GM23338 (cell line): ENCODE measurements at regions not wholly inside any gene's neighbourhood (a gene's known extent, or its start where the extent isn't known, plus 50 kb on each side); places are given as distances from the start of the nearest gene placed in this dataset.

Experiments
- ATAC-seq: fragments of 200-7000 bp; cut with Tn5 transposase; 3 replicates; pipeline ENCODE4 v1.9.1; 2020
- DNase-seq: peaks from one replicate; pipeline ENCODE4 v3.0.0-alpha.2; 2015; ENCODE audit warnings: low spot score
- H2AFZ ChIP-seq: fragments of 200-600 bp; sonication (generic); 2 replicates; pipeline ENCODE4 v1.8.0; 2016; ENCODE audit warnings: antibody characterized with exemption, mild to moderate bottlenecking, moderate library complexity
- H3F3A ChIP-seq: fragments of 200-600 bp; sonication (generic); replicated peaks from 2 replicates; pipeline ENCODE4 v1.8.0; 2017; ENCODE audit warnings: antibody characterized with exemption, mixed run types, low read depth
- H3K27ac ChIP-seq: fragments of 200-600 bp; sonication (generic); 2 replicates; pipeline ENCODE4 v1.6.1; 2016; ENCODE audit warnings: low read depth
- H3K27me3 ChIP-seq: fragments of 200-600 bp; sonication (generic); 2 replicates; pipeline ENCODE4 v1.8.0; 2016; ENCODE audit warnings: mild to moderate bottlenecking, mixed run types, moderate library complexity; ENCODE audit not compliant: insufficient read depth
- H3K36me3 ChIP-seq: fragments of 200-600 bp; sonication (generic); 2 replicates; pipeline ENCODE4 v1.8.0; 2016; ENCODE audit warnings: mild to moderate bottlenecking; ENCODE audit not compliant: insufficient read depth
- H3K4me1 ChIP-seq: fragments of 200-600 bp; sonication (generic); 2 replicates; pipeline ENCODE4 v1.8.0; 2016; ENCODE audit warnings: mild to moderate bottlenecking, moderate library complexity; ENCODE audit not compliant: insufficient read depth
- H3K4me2 ChIP-seq: fragments of 200-600 bp; sonication (generic); 2 replicates; pipeline ENCODE4 v1.7.1; 2017; ENCODE audit warnings: mixed run types
- H3K4me3 ChIP-seq: fragments of 200-600 bp; sonication (generic); 2 replicates; pipeline ENCODE4 v1.6.1; 2016; ENCODE audit warnings: mixed run types
- H3K79me2 ChIP-seq: fragments of 200-600 bp; sonication (generic); replicated peaks from 2 replicates; pipeline ENCODE4 v1.8.0; 2017; ENCODE audit warnings: mild to moderate bottlenecking; ENCODE audit not compliant: insufficient read depth
- H3K9me2 ChIP-seq: fragments of 200-600 bp; sonication (generic); 2 replicates; pipeline ENCODE4 v1.8.0; 2017; ENCODE audit not compliant: insufficient read depth
- H4K20me1 ChIP-seq: fragments of 200-600 bp; sonication (generic); replicated peaks from 2 replicates; pipeline ENCODE4 v1.8.0; 2017; ENCODE audit warnings: mild to moderate bottlenecking; ENCODE audit not compliant: insufficient read depth
- H3K27ac Mint-ChIP-seq: 2 replicates; pipeline ENCODE4 v1.8.0; 2020; ENCODE audit warnings: inconsistent platforms, mild to moderate bottlenecking, moderate library complexity, mixed read lengths
- H3K27me3 Mint-ChIP-seq: 3 replicates; pipeline ENCODE4 v1.8.0; 2022; ENCODE audit warnings: low read depth, mild to moderate bottlenecking, moderate library complexity, mixed read lengths, inconsistent platforms; ENCODE audit not compliant: insufficient read depth, poor library complexity
- H3K36me3 Mint-ChIP-seq: 3 replicates; pipeline ENCODE4 v1.8.0; 2021; ENCODE audit warnings: low read depth, mild to moderate bottlenecking, inconsistent platforms, moderate library complexity, mixed read lengths
- H3K4me1 Mint-ChIP-seq: 3 replicates; pipeline ENCODE4 v1.8.0; 2020; ENCODE audit warnings: mild to moderate bottlenecking, inconsistent platforms, mixed read lengths
- H3K4me3 Mint-ChIP-seq: 3 replicates; pipeline ENCODE4 v1.8.0; 2021; ENCODE audit warnings: moderate library complexity, mild to moderate bottlenecking, inconsistent platforms, mixed read lengths
- H3K9me3 Mint-ChIP-seq: 3 replicates; pipeline ENCODE4 v1.8.0; 2020; ENCODE audit warnings: moderate library complexity, mild to moderate bottlenecking, inconsistent platforms, mixed read lengths
- CREB1 ChIP-seq: fragments of 250-450 bp; sonication (Bioruptor Pico); IDR thresholded peaks from 2 replicates; pipeline ENCODE4 v1.5.0; 2020; ENCODE audit warnings: low read depth, mild to moderate bottlenecking, moderate library complexity
- ETS1 ChIP-seq: IDR thresholded peaks from 2 replicates; pipeline ENCODE4 v1.6.1; 2016; ENCODE audit warnings: antibody characterized with exemption
- EZH2 ChIP-seq: fragments of 200-600 bp; sonication (generic); IDR thresholded peaks from one replicate; pipeline ENCODE4 v1.8.0; 2017; ENCODE audit warnings: antibody characterized with exemption, mild to moderate bottlenecking, low read depth; ENCODE audit not compliant: unreplicated experiment
- EZH2phosphoT487 ChIP-seq: fragments of 200-600 bp; sonication (generic); IDR thresholded peaks from one replicate; pipeline ENCODE4 v1.8.1; 2018; ENCODE audit warnings: antibody characterized with exemption; ENCODE audit not compliant: unreplicated experiment
- STAT1 ChIP-seq: IDR thresholded peaks from one replicate; pipeline ENCODE4 v1.6.1; 2016; ENCODE audit warnings: antibody characterized with exemption; ENCODE audit not compliant: unreplicated experiment
- TF ChIP-seq, protein P1 (sequence below): fragments of 250-450 bp; sonication (Bioruptor Pico); IDR thresholded peaks from 2 replicates; pipeline ENCODE4 v1.5.0; 2020; ENCODE audit warnings: mild to moderate bottlenecking, moderate library complexity
- TF ChIP-seq, protein P2 (sequence below): IDR thresholded peaks from one replicate; pipeline ENCODE4 v1.6.1; 2018; ENCODE audit warnings: antibody characterized with exemption; ENCODE audit not compliant: unreplicated experiment

- TF ChIP-seq, protein P1, sequence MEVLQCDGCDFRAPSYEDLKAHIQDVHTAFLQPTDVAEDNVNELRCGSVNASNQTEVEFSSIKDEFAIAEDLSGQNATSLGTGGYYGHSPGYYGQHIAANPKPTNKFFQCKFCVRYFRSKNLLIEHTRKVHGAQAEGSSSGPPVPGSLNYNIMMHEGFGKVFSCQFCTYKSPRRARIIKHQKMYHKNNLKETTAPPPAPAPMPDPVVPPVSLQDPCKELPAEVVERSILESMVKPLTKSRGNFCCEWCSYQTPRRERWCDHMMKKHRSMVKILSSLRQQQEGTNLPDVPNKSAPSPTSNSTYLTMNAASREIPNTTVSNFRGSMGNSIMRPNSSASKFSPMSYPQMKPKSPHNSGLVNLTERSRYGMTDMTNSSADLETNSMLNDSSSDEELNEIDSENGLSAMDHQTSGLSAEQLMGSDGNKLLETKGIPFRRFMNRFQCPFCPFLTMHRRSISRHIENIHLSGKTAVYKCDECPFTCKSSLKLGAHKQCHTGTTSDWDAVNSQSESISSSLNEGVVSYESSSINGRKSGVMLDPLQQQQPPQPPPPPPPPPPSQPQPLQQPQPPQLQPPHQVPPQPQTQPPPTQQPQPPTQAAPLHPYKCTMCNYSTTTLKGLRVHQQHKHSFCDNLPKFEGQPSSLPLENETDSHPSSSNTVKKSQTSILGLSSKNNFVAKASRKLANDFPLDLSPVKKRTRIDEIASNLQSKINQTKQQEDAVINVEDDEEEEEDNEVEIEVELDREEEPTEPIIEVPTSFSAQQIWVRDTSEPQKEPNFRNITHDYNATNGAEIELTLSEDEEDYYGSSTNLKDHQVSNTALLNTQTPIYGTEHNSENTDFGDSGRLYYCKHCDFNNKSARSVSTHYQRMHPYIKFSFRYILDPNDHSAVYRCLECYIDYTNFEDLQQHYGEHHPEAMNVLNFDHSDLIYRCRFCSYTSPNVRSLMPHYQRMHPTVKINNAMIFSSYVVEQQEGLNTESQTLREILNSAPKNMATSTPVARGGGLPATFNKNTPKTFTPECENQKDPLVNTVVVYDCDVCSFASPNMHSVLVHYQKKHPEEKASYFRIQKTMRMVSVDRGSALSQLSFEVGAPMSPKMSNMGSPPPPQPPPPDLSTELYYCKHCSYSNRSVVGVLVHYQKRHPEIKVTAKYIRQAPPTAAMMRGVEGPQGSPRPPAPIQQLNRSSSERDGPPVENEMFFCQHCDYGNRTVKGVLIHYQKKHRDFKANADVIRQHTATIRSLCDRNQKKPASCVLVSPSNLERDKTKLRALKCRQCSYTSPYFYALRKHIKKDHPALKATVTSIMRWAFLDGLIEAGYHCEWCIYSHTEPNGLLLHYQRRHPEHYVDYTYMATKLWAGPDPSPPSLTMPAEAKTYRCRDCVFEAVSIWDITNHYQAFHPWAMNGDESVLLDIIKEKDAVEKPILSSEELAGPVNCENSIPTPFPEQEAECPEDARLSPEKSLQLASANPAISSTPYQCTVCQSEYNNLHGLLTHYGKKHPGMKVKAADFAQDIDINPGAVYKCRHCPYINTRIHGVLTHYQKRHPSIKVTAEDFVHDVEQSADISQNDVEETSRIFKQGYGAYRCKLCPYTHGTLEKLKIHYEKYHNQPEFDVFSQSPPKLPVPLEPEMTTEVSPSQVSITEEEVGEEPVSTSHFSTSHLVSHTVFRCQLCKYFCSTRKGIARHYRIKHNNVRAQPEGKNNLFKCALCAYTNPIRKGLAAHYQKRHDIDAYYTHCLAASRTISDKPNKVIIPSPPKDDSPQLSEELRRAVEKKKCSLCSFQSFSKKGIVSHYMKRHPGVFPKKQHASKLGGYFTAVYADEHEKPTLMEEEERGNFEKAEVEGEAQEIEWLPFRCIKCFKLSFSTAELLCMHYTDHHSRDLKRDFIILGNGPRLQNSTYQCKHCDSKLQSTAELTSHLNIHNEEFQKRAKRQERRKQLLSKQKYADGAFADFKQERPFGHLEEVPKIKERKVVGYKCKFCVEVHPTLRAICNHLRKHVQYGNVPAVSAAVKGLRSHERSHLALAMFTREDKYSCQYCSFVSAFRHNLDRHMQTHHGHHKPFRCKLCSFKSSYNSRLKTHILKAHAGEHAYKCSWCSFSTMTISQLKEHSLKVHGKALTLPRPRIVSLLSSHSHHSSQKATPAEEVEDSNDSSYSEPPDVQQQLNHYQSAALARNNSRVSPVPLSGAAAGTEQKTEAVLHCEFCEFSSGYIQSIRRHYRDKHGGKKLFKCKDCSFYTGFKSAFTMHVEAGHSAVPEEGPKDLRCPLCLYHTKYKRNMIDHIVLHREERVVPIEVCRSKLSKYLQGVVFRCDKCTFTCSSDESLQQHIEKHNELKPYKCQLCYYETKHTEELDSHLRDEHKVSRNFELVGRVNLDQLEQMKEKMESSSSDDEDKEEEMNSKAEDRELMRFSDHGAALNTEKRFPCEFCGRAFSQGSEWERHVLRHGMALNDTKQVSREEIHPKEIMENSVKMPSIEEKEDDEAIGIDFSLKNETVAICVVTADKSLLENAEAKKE (CRISPR knock-in tag) = no peak
- TF ChIP-seq CREB1 (no peak), EZH2phosphoT487 (no peak)
Measured at GRCh38 chr2:111712361-111712760, 171.6 kb downstream of the ANAPC1 start (continued).

GRCh38 chr2:111712940-111713515 is 171.0 kb downstream of the ANAPC1 start:
- no peak overlapping the region for H3K4me3 Mint-ChIP-seq
- H4K20me1 ChIP-seq = no peaks in the 10 kb centered on the region
- peaks cover 15% of the 10 kb centered on the region; the same call in 1 of the 3 replicates for H3K36me3 Mint-ChIP-seq
- peaks cover 21% of the 10 kb centered on the region for H3K4me1 Mint-ChIP-seq
- no peak overlapping the region for H3K4me3 ChIP-seq
- H3K27ac Mint-ChIP-seq = no peak overlapping the region
- no peak overlapping the region for H3K27ac ChIP-seq
- DNase-seq (no peak), ATAC-seq (no peak)
- no peaks in the 10 kb centered on the region for H3K9me2 ChIP-seq
- H2AFZ ChIP-seq = no peak overlapping the region
- no peaks in the 10 kb centered on the region for H3K79me2 ChIP-seq
- H3F3A ChIP-seq = no peaks in the 10 kb centered on the region
- no peak for TF ChIP-seq EZH2phosphoT487
- TF ChIP-seq ETS1 = no peak
- TF ChIP-seq, protein P2, sequence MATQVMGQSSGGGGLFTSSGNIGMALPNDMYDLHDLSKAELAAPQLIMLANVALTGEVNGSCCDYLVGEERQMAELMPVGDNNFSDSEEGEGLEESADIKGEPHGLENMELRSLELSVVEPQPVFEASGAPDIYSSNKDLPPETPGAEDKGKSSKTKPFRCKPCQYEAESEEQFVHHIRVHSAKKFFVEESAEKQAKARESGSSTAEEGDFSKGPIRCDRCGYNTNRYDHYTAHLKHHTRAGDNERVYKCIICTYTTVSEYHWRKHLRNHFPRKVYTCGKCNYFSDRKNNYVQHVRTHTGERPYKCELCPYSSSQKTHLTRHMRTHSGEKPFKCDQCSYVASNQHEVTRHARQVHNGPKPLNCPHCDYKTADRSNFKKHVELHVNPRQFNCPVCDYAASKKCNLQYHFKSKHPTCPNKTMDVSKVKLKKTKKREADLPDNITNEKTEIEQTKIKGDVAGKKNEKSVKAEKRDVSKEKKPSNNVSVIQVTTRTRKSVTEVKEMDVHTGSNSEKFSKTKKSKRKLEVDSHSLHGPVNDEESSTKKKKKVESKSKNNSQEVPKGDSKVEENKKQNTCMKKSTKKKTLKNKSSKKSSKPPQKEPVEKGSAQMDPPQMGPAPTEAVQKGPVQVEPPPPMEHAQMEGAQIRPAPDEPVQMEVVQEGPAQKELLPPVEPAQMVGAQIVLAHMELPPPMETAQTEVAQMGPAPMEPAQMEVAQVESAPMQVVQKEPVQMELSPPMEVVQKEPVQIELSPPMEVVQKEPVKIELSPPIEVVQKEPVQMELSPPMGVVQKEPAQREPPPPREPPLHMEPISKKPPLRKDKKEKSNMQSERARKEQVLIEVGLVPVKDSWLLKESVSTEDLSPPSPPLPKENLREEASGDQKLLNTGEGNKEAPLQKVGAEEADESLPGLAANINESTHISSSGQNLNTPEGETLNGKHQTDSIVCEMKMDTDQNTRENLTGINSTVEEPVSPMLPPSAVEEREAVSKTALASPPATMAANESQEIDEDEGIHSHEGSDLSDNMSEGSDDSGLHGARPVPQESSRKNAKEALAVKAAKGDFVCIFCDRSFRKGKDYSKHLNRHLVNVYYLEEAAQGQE = no peak
- no peak for TF ChIP-seq STAT1
- no peak for TF ChIP-seq EZH2
- H3K4me1 ChIP-seq = peaks cover 9% of the 10 kb centered on the region
- peaks cover 19% of the 10 kb centered on the region for H3K27me3 Mint-ChIP-seq
- H3K4me2 ChIP-seq = no peak overlapping the region
- no peaks in the 10 kb centered on the region for H3K36me3 ChIP-seq
- H3K27me3 ChIP-seq = no peaks in the 10 kb centered on the region
- H3K9me3 Mint-ChIP-seq = peaks cover 15% of the 10 kb centered on the region
